ENCODE measurements at regions not wholly inside any gene's neighbourhood (a gene's known extent, or its start where the extent isn't known, plus 50 kb on each side); places are given as distances from the start of the nearest gene placed in this dataset.
A peak's percentile ranks its signal among the peaks of the same experiment; 100 is the strongest.

DNA sequence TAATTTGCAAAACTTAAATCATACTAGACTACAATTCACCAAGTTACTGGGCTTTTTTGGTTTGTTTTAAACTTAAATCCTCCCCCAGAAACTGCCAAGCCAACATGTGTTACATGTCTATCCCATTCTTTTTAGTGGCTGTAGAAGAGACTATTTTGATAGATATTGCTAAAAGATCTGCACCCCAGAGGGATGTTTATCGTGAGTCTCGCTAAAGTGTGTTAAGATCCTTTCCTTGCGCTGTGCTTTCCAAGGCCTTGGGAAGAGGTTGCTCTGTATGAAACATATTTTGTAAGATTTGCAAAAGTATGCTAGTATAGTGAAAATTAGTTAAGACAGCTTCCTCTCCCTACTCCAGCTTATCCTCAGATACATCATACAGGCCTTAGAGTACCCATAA lies 63.0 kb downstream of the GPX5 start:
- no peak for TF ChIP-seq CTCF (IDR thresholded peaks at IDR 0.05; ENCODE audit: extremely low read depth, low read depth, low read length)
- H3K27me3 ChIP-seq (ENCODE audit: insufficient read depth, low read length): no peaks in the 10 kb centered on the region
- H4K20me1 ChIP-seq (ENCODE audit: insufficient read depth, low read length): no peaks in the 10 kb centered on the region
- no peaks in the 10 kb centered on the region for H3K79me2 ChIP-seq (ENCODE audit: insufficient read depth, low read length)
- H3K4me1 ChIP-seq (ENCODE audit: insufficient read depth, low read length): peaks cover 8% of the 10 kb centered on the region
- DNase-seq (ENCODE audit: insufficient read length, low spot score, missing footprints): peak; percentile 32
- H2AFZ ChIP-seq (ENCODE audit: low read length): no peak overlapping the region
- H3K4me3 ChIP-seq (ENCODE audit: insufficient read depth, low read length): no peak overlapping the region
- no peaks in the 10 kb centered on the region for H3K36me3 ChIP-seq (ENCODE audit: insufficient read depth, low read length)
- H3K4me2 ChIP-seq (ENCODE audit: insufficient read depth, low read length): peak overlapping the region; percentile 72
- no peak overlapping the region for H3K27ac ChIP-seq (ENCODE audit: low read depth, low read length)
- no peaks in the 10 kb centered on the region for H3K9me3 ChIP-seq (ENCODE audit: low read depth, low read length)

- no peaks in the 10 kb centered on the region for H3K36me3 ChIP-seq (ENCODE audit: insufficient read depth, low read length)
- peak; percentile 81 for DNase-seq (ENCODE audit: insufficient read length, low spot score, missing footprints)
- no peaks in the 10 kb centered on the region for H3K79me2 ChIP-seq (ENCODE audit: insufficient read depth, low read length)
- peak overlapping the region; percentile 40 for H2AFZ ChIP-seq (ENCODE audit: low read length)
- TF ChIP-seq CTCF (IDR thresholded peaks at IDR 0.05; ENCODE audit: extremely low read depth, low read depth, low read length): no peak
- H3K4me1 ChIP-seq (ENCODE audit: insufficient read depth, low read length): peaks cover 8% of the 10 kb centered on the region
- H3K4me3 ChIP-seq (ENCODE audit: insufficient read depth, low read length): peak overlapping the region; percentile 24
- H4K20me1 ChIP-seq (ENCODE audit: insufficient read depth, low read length): no peaks in the 10 kb centered on the region
- no peaks in the 10 kb centered on the region for H3K9me3 ChIP-seq (ENCODE audit: low read depth, low read length)
- no peak overlapping the region for H3K27ac ChIP-seq (ENCODE audit: low read depth, low read length)
- H3K4me2 ChIP-seq (ENCODE audit: insufficient read depth, low read length): peak overlapping the region; percentile 72
- no peaks in the 10 kb centered on the region for H3K27me3 ChIP-seq (ENCODE audit: insufficient read depth, low read length)
Observed at GRCh38 chr6:28589234-28589956, 63.7 kb downstream of the GPX5 start.

DNA sequence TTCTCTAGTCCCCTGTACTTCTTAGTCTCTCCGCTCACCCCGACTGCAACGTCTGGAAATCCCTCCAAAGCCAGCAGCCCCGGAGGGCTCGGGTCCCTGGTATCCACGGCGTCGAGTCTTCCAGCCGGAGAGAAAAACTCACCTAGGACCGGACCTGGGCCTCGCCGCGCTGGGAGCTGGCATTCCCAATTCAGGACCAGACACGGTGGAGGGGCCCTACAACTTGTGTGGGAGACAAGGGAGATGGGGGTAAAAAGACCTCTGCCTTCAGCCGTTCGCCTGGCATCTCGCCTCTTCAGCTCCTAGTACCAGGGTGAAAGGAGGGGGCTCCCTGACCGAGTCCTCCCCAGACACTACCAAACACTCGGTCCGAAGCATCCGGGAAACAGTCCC lies 64.3 kb downstream of the GPX5 start:
- DNase-seq (ENCODE audit: insufficient read length, low spot score, missing footprints): no peak
- H2AFZ ChIP-seq (ENCODE audit: low read length): no peak overlapping the region
- no peaks in the 10 kb centered on the region for H4K20me1 ChIP-seq (ENCODE audit: insufficient read depth, low read length)
- peak overlapping the region; percentile 24 for H3K4me3 ChIP-seq (ENCODE audit: insufficient read depth, low read length)
- H3K4me2 ChIP-seq (ENCODE audit: insufficient read depth, low read length): peak overlapping the region; percentile 72
- H3K27me3 ChIP-seq (ENCODE audit: insufficient read depth, low read length): no peaks in the 10 kb centered on the region
- no peaks in the 10 kb centered on the region for H3K9me3 ChIP-seq (ENCODE audit: low read depth, low read length)
- H3K79me2 ChIP-seq (ENCODE audit: insufficient read depth, low read length): no peaks in the 10 kb centered on the region
- no peak overlapping the region for H3K27ac ChIP-seq (ENCODE audit: low read depth, low read length)
- peaks cover 8% of the 10 kb centered on the region for H3K4me1 ChIP-seq (ENCODE audit: insufficient read depth, low read length)
- H3K36me3 ChIP-seq (ENCODE audit: insufficient read depth, low read length): no peaks in the 10 kb centered on the region
- TF ChIP-seq CTCF (IDR thresholded peaks at IDR 0.05; ENCODE audit: extremely low read depth, low read depth, low read length): no peak

- H3K4me1 ChIP-seq (ENCODE audit: insufficient read depth, low read length): no peaks in the 10 kb centered on the region
- TF ChIP-seq CTCF (IDR thresholded peaks at IDR 0.05; ENCODE audit: extremely low read depth, low read depth, low read length): no peak
- H2AFZ ChIP-seq (ENCODE audit: low read length): peak overlapping the region; percentile 31
Observed at GRCh38 chr6:28597217-28597835, 71.6 kb downstream of the GPX5 start.

More at GRCh38 chr6:28597217-28597835, 71.6 kb downstream of the GPX5 start:
- Histone ChIP-seq H3K79me2 (ENCODE audit: insufficient read depth, low read length) (no peaks in the 10 kb centered on the region), H4K20me1 (ENCODE audit: insufficient read depth, low read length) (no peaks in the 10 kb centered on the region), H3K9me3 (ENCODE audit: low read depth, low read length) (no peaks in the 10 kb centered on the region), H3K27me3 (ENCODE audit: insufficient read depth, low read length) (no peaks in the 10 kb centered on the region), H3K36me3 (ENCODE audit: insufficient read depth, low read length) (no peaks in the 10 kb centered on the region), H3K4me2 (ENCODE audit: insufficient read depth, low read length) (peak overlapping the region; percentile 51), H3K27ac (ENCODE audit: low read depth, low read length) (no peak overlapping the region), H3K4me3 (ENCODE audit: insufficient read depth, low read length) (peak overlapping the region; percentile 56)
- DNase-seq (ENCODE audit: insufficient read length, low spot score, missing footprints): peak; percentile 71
